ENCODE measurements at regions not wholly inside any gene's neighbourhood (a gene's known extent, or its start where the extent isn't known, plus 50 kb on each side); places are given as distances from the start of the nearest gene placed in this dataset.

- intact Hi-C loops (cut with micrococcal nuclease) = no loop called here
Observed at GRCh38 chr7:18421297-18422002, 74.1 kb upstream of the HDAC9 start.

More at GRCh38 chr7:18421297-18422002, 74.1 kb upstream of the HDAC9 start:
- H2BK5ac ChIP-seq (ENCODE audit: low read depth, low read length, poor library complexity, severe bottlenecking) = peak overlapping the region; percentile 99
- H4K91ac ChIP-seq (ENCODE audit: insufficient read depth, low read depth, low read length) = peak overlapping the region; percentile 66
- H4K20me1 ChIP-seq (ENCODE audit: insufficient read depth, low read length) = no peaks in the 10 kb centered on the region
- H3K4me2 ChIP-seq (ENCODE audit: low read depth, low read length) = peak overlapping the region; percentile 75; the same call in 1 of the 2 replicates
- WGBS, 2 experiments (ENCODE audit: extremely low coverage in 2 of 2, insufficient read length in 1 of 2) = 17% methylated on average over 1 of the region's 4 CpGs; no CpG with 5 or more reads in 1 of the 2 experiments
- H3K14ac ChIP-seq (replicated peaks; ENCODE audit: low read depth, low read length) = peak overlapping the region; percentile 23
- TF ChIP-seq CHD1 (IDR thresholded peaks at IDR 0.05; ENCODE audit: low read depth, low read length) = no peak
- no peak for TF ChIP-seq POLR2A (IDR thresholded peaks at IDR 0.05; ENCODE audit: low read depth, low read length)
- no peak for TF ChIP-seq MAZ (IDR thresholded peaks at IDR 0.05; ENCODE audit: borderline replicate concordance, low read depth, low read length)
- TF ChIP-seq CEBPB (IDR thresholded peaks at IDR 0.05; ENCODE audit: low read depth, low read length) = no peak
- no peak for TF ChIP-seq SMC3 (IDR thresholded peaks at IDR 0.05; ENCODE audit: low read depth, low read length)
- TF ChIP-seq NFE2L2 (IDR thresholded peaks at IDR 0.05; ENCODE audit: low read depth, low read length) = no peak
- TF ChIP-seq BHLHE40 (IDR thresholded peaks at IDR 0.05; ENCODE audit: low read depth, low read length) = no peak
- no peak for TF ChIP-seq RFX5 (IDR thresholded peaks at IDR 0.05; ENCODE audit: low read depth, low read length)
- TF ChIP-seq MXI1 (IDR thresholded peaks at IDR 0.05; ENCODE audit: borderline replicate concordance, low read depth, low read length) = no peak
- TF ChIP-seq FOS (IDR thresholded peaks at IDR 0.05; ENCODE audit: low read depth, low read length) = no peak
- TF ChIP-seq CTCF (conservative IDR thresholded peaks at IDR 0.05; ENCODE audit: low read depth, low read length) = no peak
- TF ChIP-seq ELK1 (IDR thresholded peaks at IDR 0.05; ENCODE audit: borderline replicate concordance, low read depth, low read length) = no peak
- no peak for TF ChIP-seq USF2 (IDR thresholded peaks at IDR 0.05; ENCODE audit: low read depth, low read length)
- no peak for TF ChIP-seq RAD21 (IDR thresholded peaks at IDR 0.05; ENCODE audit: low read length)
- TF ChIP-seq MAFK (IDR thresholded peaks at IDR 0.05; ENCODE audit: low read depth, low read length) = no peak
- peak overlapping the region; percentile 66; the same call in 2 of the 3 replicates for H2BK15ac ChIP-seq (ENCODE audit: low read depth, low read length)
- POLR2A ChIA-PET (ENCODE audit: unreplicated experiment) = interaction anchor here (0.5 kb wide), 1 partner anchor 14 kb away, joined by 11 read pairs; no protein-coding TSS in a partner anchor
- H3K18ac ChIP-seq (ENCODE audit: low read depth, low read length) = peak overlapping the region; percentile 99
- H3K9me3 ChIP-seq (ENCODE audit: control insufficient read depth, insufficient read depth, low read length) = no peaks in the 10 kb centered on the region
- no peaks in the 10 kb centered on the region for H3K36me3 ChIP-seq (ENCODE audit: control insufficient read depth, insufficient read depth, low read length)
- CTCF ChIA-PET = no interaction called here
- in situ Hi-C loops (cut with MboI; ENCODE audit: low sequenced_read_pairs) = no loop called here
- peak overlapping the region; percentile 96 for H2BK120ac ChIP-seq (ENCODE audit: low read depth, low read length)
- H2AFZ ChIP-seq (replicated peaks; ENCODE audit: low read length, poor library complexity) = peak overlapping the region; percentile 11
- no peak overlapping the region for H2AK9ac ChIP-seq (replicated peaks; ENCODE audit: low read depth, low read length, poor library complexity)
- H3K4me3 ChIP-seq (ENCODE audit: insufficient read depth, low read depth, low read length) = no peak overlapping the region
- peak overlapping the region; percentile 8; the same call in 1 of the 2 replicates for H3K23ac ChIP-seq (ENCODE audit: low read depth, low read length)
- H3K56ac ChIP-seq (ENCODE audit: extremely low read depth, insufficient read depth, low read length) = no peak overlapping the region; the same call in 1 of the 2 replicates
- no TSS peak for BruUV-seq (replicated peaks)
- no peaks in the 10 kb centered on the region for H3K27me3 ChIP-seq (ENCODE audit: control insufficient read depth, insufficient read depth, low read length)
- H4K8ac ChIP-seq (ENCODE audit: low read depth in 2 of 2, low read length in 2 of 2) = peak overlapping the region; percentile 68 to 93; a peak in 3 of 4 replicates
- peaks cover 8% of the 10 kb centered on the region; the same call in 1 of the 2 replicates for H3K4me1 ChIP-seq (ENCODE audit: control insufficient read depth, insufficient read depth, low read length)
- H3K9ac ChIP-seq (ENCODE audit: low read depth, low read length) = no peak overlapping the region
- peak overlapping the region; percentile 99; the same call in 1 of the 2 replicates for H4K5ac ChIP-seq (ENCODE audit: low read depth, low read length)
- no peak for DNase-seq
- peak overlapping the region; percentile 37; the same call in 1 of the 2 replicates for H3K27ac ChIP-seq (ENCODE audit: insufficient read depth, low read length)
- H3K79me1 ChIP-seq (ENCODE audit: low read depth in 1 of 2, low read length in 2 of 2) = no peaks in the 10 kb centered on the region
- no peak for ATAC-seq (ENCODE audit: low read depth)
- dilution Hi-C loops (cut with HindIII; ENCODE audit: low sequenced_read_pairs, unreplicated experiment) = no loop called here
- peak overlapping the region; percentile 25; the same call in 1 of the 2 replicates for H3K4ac ChIP-seq (ENCODE audit: low read depth, low read length)
- no peaks in the 10 kb centered on the region for H3K9me1 ChIP-seq (ENCODE audit: insufficient read depth, low read length)
- H2AK5ac ChIP-seq (ENCODE audit: low read depth, low read length) = no peak overlapping the region
- H2BK20ac ChIP-seq (ENCODE audit: low read depth, low read length) = peak overlapping the region; percentile 67

Measured in IMR-90 (cell line).